ENCODE measurements at regions not wholly inside any gene's neighbourhood (a gene's known extent, or its start where the extent isn't known, plus 50 kb on each side); places are given as distances from the start of the nearest gene placed in this dataset.

DNA sequence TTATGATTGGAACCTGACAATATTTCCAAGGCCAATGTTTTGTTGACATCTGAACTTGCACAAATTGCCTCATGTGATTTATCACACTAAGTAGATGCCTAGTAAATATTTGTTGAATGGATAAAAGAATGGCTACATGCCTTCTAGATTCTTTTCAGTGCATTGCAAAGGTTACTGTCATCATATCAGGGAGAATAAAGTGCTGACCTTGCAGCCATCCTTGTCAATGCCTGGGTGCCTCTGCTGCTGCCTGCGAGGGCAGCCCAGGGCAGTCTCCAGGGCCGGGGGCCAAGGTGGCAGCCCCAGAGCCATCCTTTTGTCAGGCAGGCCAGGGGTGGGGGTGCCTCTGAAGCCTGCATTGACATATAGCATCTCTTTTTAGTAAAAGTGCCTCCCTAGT is 325.6 kb upstream of the MTNR1B start:
- no peak for TF ChIP-seq CTBP1 (IDR thresholded peaks at IDR 0.05; ENCODE audit: borderline replicate concordance)
- no peak for TF ChIP-seq L3MBTL2 (conservative IDR thresholded peaks at IDR 0.05)
- TF ChIP-seq TARDBP (IDR thresholded peaks at IDR 0.05): no peak
- no peak for TF ChIP-seq SP1 (IDR thresholded peaks at IDR 0.05)
- no peak for TF ChIP-seq ELF4 (IDR thresholded peaks at IDR 0.05)

All from HEK293T (cell line).